D721Med (cell line): ENCODE measurements at regions not wholly inside any gene's neighbourhood (a gene's known extent, or its start where the extent isn't known, plus 50 kb on each side); places are given as distances from the start of the nearest gene placed in this dataset.

Source experiments
- DNase-seq: peaks from one replicate; pipeline ENCODE4 v3.0.0; 2011; ENCODE audit warnings: low spot score; ENCODE audit not compliant: insufficient read length
- FAIRE-seq: peaks from 2 replicates; lab custom pipeline; 2011; peaks lifted over from hg19 to GRCh38; lab: Jason Lieb, UNC
- CTCF ChIP-seq: IDR thresholded peaks from 2 replicates; pipeline ENCODE4 v1.5.1; 2012; ENCODE audit warnings: mild to moderate bottlenecking, control low read depth; ENCODE audit not compliant: insufficient read depth; ENCODE audit errors: missing control alignments

- FAIRE-seq (no peak), DNase-seq (no peak)
- no peak for TF ChIP-seq CTCF
These were observed 1896.0 kb upstream of the PIK3C3 start for GRCh38 chr18:40058811-40059570.

- FAIRE-seq: no peak
- DNase-seq: no peak
- no peak for TF ChIP-seq CTCF
These were observed 1898.8 kb upstream of the PIK3C3 start for GRCh38 chr18:40056079-40056692.

- peak; percentile 48 for FAIRE-seq
- no peak for TF ChIP-seq CTCF
- DNase-seq: no peak
These were observed 1899.8 kb upstream of the PIK3C3 start for GRCh38 chr18:40055262-40055661.

- no peak for TF ChIP-seq CTCF
- DNase-seq: no peak
- no peak for FAIRE-seq
These were observed 1905.3 kb upstream of the PIK3C3 start for GRCh38 chr18:40049716-40050115.

GRCh38 chr18:40048886-40049650 lies 1906.0 kb upstream of the PIK3C3 start:
- no peak for TF ChIP-seq CTCF
- DNase-seq (no peak), FAIRE-seq (no peak)

- no peak for TF ChIP-seq CTCF
- no peak for DNase-seq
- peak; percentile 85 for FAIRE-seq
These were observed 1906.8 kb upstream of the PIK3C3 start for GRCh38 chr18:40048253-40048652.
